Transverse colon (tissue), 3 donors: ENCODE measurements at regions not wholly inside any gene's neighbourhood (a gene's known extent, or its start where the extent isn't known, plus 50 kb on each side); places are given as distances from the start of the nearest gene placed in this dataset.

Experiments
- POLR2A ChIP-seq: fragments of 450-650 bp; IDR thresholded peaks from one replicate; pipeline ENCODE4 v1.6.1; 2016; ENCODE audit warnings: antibody characterized with exemption, mild to moderate bottlenecking, moderate library complexity
- TF ChIP-seq, protein P1 (sequence below), 5 experiments: fragments of 200-600 bp in 3 of 5; fragments of 450-650 bp in 2 of 5; sonication (generic) in 3 of 5; IDR thresholded peaks; 1 replicate in 2 of 5; 2 replicates in 3 of 5; pipeline ENCODE4 v1.5.1; 2016 to 2017; ENCODE audit warnings: antibody characterized with exemption in 5 of 5, inconsistent platforms in 3 of 5, mild to moderate bottlenecking in 2 of 5, moderate library complexity in 1 of 5

DNA sequence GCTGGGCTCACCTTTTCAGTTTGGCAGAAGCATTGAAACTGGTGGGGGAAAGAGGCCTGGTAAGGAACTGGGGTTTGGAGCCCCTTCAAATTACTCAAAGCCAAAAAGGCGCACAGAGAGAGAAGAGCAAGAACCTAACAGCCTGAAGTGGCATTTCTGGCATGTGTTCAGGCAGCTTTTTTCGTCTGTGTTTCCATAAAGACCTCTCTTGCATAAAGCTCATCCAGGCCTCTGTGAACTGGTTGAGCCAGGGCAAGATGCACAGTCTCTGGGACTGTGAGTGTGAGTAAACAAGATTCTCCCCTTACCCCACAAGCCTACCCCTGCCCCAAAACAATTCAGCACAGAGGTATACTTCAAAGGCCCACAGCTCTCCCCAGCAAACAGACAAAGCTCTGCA, 167.8 kb downstream of the QRSL1 start:
- TF ChIP-seq POLR2A = no peak
- TF ChIP-seq, protein P1, sequence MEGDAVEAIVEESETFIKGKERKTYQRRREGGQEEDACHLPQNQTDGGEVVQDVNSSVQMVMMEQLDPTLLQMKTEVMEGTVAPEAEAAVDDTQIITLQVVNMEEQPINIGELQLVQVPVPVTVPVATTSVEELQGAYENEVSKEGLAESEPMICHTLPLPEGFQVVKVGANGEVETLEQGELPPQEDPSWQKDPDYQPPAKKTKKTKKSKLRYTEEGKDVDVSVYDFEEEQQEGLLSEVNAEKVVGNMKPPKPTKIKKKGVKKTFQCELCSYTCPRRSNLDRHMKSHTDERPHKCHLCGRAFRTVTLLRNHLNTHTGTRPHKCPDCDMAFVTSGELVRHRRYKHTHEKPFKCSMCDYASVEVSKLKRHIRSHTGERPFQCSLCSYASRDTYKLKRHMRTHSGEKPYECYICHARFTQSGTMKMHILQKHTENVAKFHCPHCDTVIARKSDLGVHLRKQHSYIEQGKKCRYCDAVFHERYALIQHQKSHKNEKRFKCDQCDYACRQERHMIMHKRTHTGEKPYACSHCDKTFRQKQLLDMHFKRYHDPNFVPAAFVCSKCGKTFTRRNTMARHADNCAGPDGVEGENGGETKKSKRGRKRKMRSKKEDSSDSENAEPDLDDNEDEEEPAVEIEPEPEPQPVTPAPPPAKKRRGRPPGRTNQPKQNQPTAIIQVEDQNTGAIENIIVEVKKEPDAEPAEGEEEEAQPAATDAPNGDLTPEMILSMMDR (IDR thresholded peaks at IDR 0.05) = no peak
